ENCODE measurements at regions not wholly inside any gene's neighbourhood (a gene's known extent, or its start where the extent isn't known, plus 50 kb on each side); places are given as distances from the start of the nearest gene placed in this dataset.

GRCh38 chr11:13103962-13104554 lies 94.9 kb downstream of the RASSF10 start:
- Histone ChIP-seq H3K4me3 (no peak overlapping the region), H3K9me3 (peaks cover 16% of the 10 kb centered on the region), H4K20me1 (no peaks in the 10 kb centered on the region), H3K27me3 (no peaks in the 10 kb centered on the region), H3K4me2 (no peak overlapping the region), H3K27ac (no peak overlapping the region), H3K4me1 (peaks cover 16% of the 10 kb centered on the region), H3K36me3 (no peaks in the 10 kb centered on the region), H3K9ac (no peak overlapping the region)
- TF ChIP-seq Cebpa-rat (IDR thresholded peaks at IDR 0.05) = no peak

DNA sequence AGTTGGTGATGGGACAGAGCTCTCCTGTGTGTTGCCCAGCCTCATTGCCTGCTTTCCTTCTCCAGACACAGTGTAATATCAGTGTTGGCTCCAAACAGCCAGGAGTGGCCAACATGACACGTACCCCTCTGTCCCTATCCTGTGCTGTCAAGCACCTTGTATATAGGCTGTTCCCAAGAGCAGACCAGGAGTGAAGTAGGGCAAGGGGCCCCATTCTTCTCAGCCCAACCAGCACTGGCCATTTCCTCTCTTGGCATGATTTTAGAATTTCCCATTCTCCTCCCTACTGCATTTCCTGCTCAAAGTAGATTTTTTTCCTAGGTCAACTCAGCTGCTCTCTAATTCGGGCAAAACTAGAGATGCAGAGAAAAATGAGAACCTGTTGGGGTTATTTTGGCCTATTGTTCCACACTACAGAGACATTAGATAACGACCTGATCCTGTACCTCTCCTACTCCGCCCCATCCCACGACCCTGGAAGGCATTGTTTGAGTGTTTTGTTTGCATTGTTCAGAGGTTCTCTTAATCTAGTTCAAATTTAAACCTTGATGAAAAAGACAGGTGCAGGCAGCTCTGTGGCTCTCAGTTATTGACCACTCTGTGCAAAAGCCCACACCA lies 95.6 kb downstream of the RASSF10 start:
- no peak overlapping the region for H3K4me3 ChIP-seq
- H3K4me2 ChIP-seq = peak overlapping the region; percentile 31
- no peak overlapping the region for H3K9ac ChIP-seq
- H3K9me3 ChIP-seq = peaks cover 22% of the 10 kb centered on the region
- H3K36me3 ChIP-seq = no peaks in the 10 kb centered on the region
- no peak for TF ChIP-seq Cebpa-rat (IDR thresholded peaks at IDR 0.05)
- no peak overlapping the region for H3K27ac ChIP-seq
- no peaks in the 10 kb centered on the region for H3K27me3 ChIP-seq
- peaks cover 16% of the 10 kb centered on the region for H3K4me1 ChIP-seq
- no peaks in the 10 kb centered on the region for H4K20me1 ChIP-seq

DNA sequence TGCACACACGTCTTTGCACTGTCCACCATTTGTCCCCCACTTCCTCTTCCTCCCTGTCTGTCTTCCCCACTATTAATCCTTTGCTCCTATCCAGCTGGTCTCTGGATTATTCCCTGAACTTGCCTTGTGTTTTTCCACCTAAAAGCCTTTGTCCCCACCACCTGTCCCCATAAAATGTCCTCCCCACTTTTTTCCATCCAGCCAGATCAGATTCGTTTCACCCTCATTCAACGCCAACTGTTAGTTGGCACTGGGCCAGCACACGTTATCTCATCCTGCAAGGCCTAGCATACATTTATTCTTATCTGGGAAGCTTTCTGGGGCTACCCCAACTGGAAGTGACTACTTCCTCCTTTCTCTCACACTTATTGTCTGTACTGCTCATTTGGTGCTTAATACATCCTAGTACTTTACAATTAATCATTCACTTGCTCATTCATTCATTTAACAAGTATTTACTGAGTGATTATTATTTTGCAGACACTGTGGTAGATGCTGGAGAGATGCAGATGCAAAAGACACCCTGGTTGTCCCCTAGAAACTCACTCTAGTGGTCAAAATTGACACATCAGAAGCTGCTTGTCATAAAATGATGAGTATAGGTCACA lies 96.2 kb downstream of the RASSF10 start:
- H3K9ac ChIP-seq = no peak overlapping the region
- peak overlapping the region; percentile 31 for H3K4me2 ChIP-seq
- H3K27ac ChIP-seq = no peak overlapping the region
- no peaks in the 10 kb centered on the region for H4K20me1 ChIP-seq
- no peak overlapping the region for H3K4me3 ChIP-seq
- H3K4me1 ChIP-seq = peaks cover 16% of the 10 kb centered on the region
- no peaks in the 10 kb centered on the region for H3K27me3 ChIP-seq
- TF ChIP-seq Cebpa-rat (IDR thresholded peaks at IDR 0.05) = no peak
- H3K9me3 ChIP-seq = peaks cover 24% of the 10 kb centered on the region
- no peaks in the 10 kb centered on the region for H3K36me3 ChIP-seq

DNA sequence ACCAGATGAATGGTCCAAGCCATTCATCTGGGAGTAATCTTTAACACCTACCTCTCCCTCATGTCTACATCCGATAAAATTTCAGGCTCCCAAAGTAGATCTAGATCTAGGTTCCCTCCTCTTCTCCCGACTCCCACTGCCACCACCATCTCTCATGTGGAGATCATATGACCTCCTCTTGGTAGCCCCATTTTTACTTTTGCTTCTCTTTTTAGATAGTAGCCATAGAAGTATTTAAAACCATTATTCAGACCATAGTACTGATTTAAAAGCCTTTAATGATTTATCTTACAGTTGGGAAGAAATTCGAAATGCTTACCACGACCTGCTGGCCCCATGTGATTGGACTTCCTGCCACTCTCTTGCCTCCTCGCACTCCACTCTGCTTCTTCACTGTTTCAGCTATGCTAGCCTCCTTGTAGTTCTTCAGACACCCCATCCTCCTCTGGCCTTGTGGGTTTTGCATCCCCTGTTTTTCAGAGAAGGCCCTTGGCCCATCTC lies 98.5 kb downstream of the RASSF10 start:
- no peak overlapping the region for H3K27ac ChIP-seq
- peaks cover 24% of the 10 kb centered on the region for H3K4me1 ChIP-seq
- H3K36me3 ChIP-seq = no peaks in the 10 kb centered on the region
- H3K9ac ChIP-seq = no peak overlapping the region
- H3K9me3 ChIP-seq = peaks cover 24% of the 10 kb centered on the region
- no peak overlapping the region for H3K4me3 ChIP-seq
- H4K20me1 ChIP-seq = no peaks in the 10 kb centered on the region
- H3K4me2 ChIP-seq = no peak overlapping the region
- TF ChIP-seq Cebpa-rat (IDR thresholded peaks at IDR 0.05) = no peak
- H3K27me3 ChIP-seq = no peaks in the 10 kb centered on the region

DNA sequence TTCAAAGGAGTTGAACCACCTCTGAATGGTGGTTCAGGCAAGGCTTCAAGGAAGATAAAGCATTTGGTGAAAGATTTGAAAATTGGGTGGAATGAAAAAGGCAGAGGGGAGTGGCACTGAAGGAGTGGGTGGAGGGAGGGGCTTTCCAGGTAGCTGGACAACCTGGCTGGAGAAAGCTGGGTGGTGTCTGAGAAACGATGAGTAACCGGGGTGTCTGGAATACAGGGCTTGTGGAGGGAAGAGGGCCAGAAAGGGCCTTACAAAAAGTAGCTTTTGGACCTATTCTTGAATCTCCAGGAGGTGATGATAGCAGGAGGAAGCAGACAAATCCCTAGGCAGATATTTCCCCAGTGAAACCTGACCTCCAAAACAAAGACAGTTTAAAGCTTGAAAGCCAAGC lies 99.3 kb downstream of the RASSF10 start:
- Histone ChIP-seq H3K4me2 (no peak overlapping the region), H3K4me3 (no peak overlapping the region), H3K9ac (no peak overlapping the region), H3K27me3 (no peaks in the 10 kb centered on the region), H3K9me3 (peaks cover 24% of the 10 kb centered on the region), H3K27ac (no peak overlapping the region), H3K4me1 (peaks cover 24% of the 10 kb centered on the region), H4K20me1 (no peaks in the 10 kb centered on the region), H3K36me3 (no peaks in the 10 kb centered on the region)
- TF ChIP-seq Cebpa-rat (IDR thresholded peaks at IDR 0.05) = no peak

DNA sequence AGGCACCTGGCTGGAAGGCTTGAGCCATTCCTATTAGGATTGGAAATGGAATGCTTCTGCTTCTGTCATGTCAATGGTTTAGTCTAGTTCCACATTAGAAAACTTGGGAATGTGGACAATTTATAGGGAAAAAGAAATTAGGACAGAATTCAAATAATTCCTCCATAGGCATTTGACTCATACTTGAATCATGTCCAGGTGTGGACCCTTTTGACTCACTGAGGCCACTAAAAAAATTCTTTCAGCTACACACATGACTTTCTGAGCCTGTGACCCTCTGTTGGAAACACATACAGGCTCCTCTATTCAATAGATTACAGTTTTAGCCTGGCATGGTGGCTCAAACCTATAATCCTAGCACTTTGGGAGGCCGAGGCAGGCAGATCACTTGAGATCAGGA lies 100.5 kb downstream of the RASSF10 start:
- no peak for TF ChIP-seq Cebpa-rat (IDR thresholded peaks at IDR 0.05)
- H3K27ac ChIP-seq = no peak overlapping the region
- H3K9me3 ChIP-seq = peaks cover 24% of the 10 kb centered on the region
- no peaks in the 10 kb centered on the region for H3K27me3 ChIP-seq
- no peaks in the 10 kb centered on the region for H4K20me1 ChIP-seq
- H3K9ac ChIP-seq = no peak overlapping the region
- no peak overlapping the region for H3K4me2 ChIP-seq
- no peak overlapping the region for H3K4me3 ChIP-seq
- H3K4me1 ChIP-seq = peaks cover 22% of the 10 kb centered on the region
- no peaks in the 10 kb centered on the region for H3K36me3 ChIP-seq

- peaks cover 24% of the 10 kb centered on the region for H3K9me3 ChIP-seq
- no peaks in the 10 kb centered on the region for H3K36me3 ChIP-seq
- H3K4me3 ChIP-seq = no peak overlapping the region
- no peak overlapping the region for H3K9ac ChIP-seq
- no peaks in the 10 kb centered on the region for H4K20me1 ChIP-seq
- peaks cover 22% of the 10 kb centered on the region for H3K4me1 ChIP-seq
- no peak overlapping the region for H3K27ac ChIP-seq
- H3K4me2 ChIP-seq = no peak overlapping the region
- no peak for TF ChIP-seq Cebpa-rat (IDR thresholded peaks at IDR 0.05)
- no peaks in the 10 kb centered on the region for H3K27me3 ChIP-seq
Measured at GRCh38 chr11:13110145-13110544, 101.0 kb downstream of the RASSF10 start.

GRCh38 chr11:13110929-13111812 lies 102.1 kb downstream of the RASSF10 start:
- peaks cover 24% of the 10 kb centered on the region for H3K9me3 ChIP-seq
- H3K4me2 ChIP-seq = peak overlapping the region; percentile 8; the same call in 1 of the 2 replicates
- H3K27ac ChIP-seq = no peak overlapping the region

DNA sequence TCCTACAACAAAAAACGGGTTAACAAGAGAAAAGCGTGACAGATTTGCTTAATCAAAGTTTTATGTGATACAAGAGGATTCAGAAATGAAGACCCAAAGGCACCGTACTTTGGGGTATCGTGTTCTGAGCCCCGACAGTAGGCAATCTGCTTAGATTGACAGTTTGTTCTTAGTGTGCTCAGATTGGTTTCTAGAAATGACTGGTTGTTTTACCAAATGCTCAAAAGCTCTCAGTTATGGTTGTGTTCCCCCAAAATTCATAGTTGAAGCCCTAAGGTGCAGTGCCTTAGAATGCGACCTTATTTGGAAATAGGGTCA lies 102.7 kb downstream of the RASSF10 start:
- Histone ChIP-seq H3K4me2 (no peak overlapping the region), H3K4me3 (no peak overlapping the region), H3K9ac (no peak overlapping the region), H3K4me1 (peaks cover 15% of the 10 kb centered on the region), H3K9me3 (peaks cover 24% of the 10 kb centered on the region), H3K36me3 (no peaks in the 10 kb centered on the region), H3K27me3 (no peaks in the 10 kb centered on the region), H3K27ac (no peak overlapping the region), H4K20me1 (no peaks in the 10 kb centered on the region)
- no peak for TF ChIP-seq Cebpa-rat (IDR thresholded peaks at IDR 0.05)

More at GRCh38 chr11:13110929-13111812, 102.1 kb downstream of the RASSF10 start:
- Histone ChIP-seq H3K4me3 (no peak overlapping the region), H3K9ac (no peak overlapping the region), H3K36me3 (no peaks in the 10 kb centered on the region), H4K20me1 (no peaks in the 10 kb centered on the region), H3K4me1 (peaks cover 15% of the 10 kb centered on the region), H3K27me3 (no peaks in the 10 kb centered on the region)
- TF ChIP-seq Cebpa-rat (IDR thresholded peaks at IDR 0.05) = no peak
